Stimulated activated CD4-positive, alpha-beta T cell treated with anti-CD3 and anti-CD28 coated beads, Interleukin-1b, Interleukin-23, amount 100 ng/mL, for 24 hours (primary cell): ENCODE measurements at regions not wholly inside any gene's neighbourhood (a gene's known extent, or its start where the extent isn't known, plus 50 kb on each side); places are given as distances from the start of the nearest gene placed in this dataset.

Experiments used
- DNase-seq, 4 experiments: peaks; one replicate each; pipeline ENCODE4 v3.0.0-alpha.2; 2020; ENCODE audit warnings: low read depth in 4 of 4, low spot score in 1 of 4

DNA sequence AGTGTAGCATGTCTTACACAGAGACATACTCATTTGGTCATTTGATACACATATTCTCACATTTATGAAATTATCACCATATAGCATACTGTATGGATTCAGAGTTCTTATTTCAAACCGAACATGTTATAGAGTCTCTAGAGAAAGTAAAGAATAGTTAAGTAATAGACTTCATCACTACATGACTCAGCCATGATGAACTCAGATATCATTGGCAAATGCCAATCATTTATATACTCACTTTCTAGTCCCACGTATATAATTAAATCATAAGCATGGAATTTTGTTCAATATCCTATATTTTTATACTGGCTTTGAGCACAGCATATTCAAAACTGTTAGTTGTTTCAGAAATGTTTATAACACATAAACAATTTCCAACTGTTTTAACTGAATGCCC lies 749.9 kb downstream of the HACE1 start:
- no peak for DNase-seq

DNA sequence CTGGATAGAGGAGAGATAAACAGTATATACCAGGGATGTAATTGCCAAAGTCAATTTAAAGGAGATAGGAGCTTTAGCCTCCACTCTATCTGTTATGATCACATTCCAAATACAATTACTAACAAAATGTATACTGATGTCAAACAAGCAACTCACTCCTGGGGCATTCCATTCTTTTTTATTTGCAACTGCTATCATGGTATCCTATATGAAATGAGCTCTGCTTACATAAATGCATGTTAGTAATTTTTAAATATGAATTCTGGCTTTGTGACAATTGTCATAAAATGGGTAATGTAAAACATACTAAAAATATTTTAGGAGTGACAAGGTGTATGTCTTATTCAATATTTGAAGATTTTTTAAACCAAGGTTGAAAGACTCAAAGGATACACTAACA lies 751.1 kb downstream of the HACE1 start:
- no peak for DNase-seq

DNA sequence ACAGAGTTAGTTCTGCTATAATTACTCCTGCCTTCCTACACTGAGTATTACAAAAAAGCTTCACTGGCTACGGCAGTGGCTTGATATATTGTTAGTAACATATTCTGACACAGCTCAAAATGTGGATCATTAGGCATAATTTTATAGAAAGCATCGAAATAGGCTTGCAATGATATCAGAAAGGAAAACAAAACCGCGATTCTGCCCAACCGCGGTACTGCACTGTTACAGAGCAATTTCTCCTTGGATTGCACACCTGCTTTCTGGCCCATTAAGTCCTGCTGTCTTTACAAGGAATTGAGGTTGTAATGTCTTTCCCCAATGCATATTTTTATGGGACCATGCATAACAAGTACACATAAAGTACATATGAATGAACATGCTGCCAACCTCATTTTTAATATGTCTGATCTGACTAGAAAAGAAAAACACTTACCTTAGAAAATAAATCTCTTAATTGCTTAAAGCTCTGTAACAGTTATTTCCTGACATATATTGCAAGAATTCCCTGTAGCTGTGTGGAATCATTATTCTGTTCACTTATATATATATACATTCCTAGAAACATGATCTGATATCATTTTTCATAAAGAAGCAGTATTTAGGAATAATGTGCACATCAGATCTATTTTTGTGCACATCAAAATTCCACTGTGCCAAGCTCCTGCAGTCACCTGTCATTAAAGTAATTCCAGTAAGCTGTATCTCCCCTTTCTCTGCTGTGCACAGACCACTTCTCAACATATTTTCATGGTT lies 763.9 kb downstream of the HACE1 start:
- DNase-seq = no peak

DNA sequence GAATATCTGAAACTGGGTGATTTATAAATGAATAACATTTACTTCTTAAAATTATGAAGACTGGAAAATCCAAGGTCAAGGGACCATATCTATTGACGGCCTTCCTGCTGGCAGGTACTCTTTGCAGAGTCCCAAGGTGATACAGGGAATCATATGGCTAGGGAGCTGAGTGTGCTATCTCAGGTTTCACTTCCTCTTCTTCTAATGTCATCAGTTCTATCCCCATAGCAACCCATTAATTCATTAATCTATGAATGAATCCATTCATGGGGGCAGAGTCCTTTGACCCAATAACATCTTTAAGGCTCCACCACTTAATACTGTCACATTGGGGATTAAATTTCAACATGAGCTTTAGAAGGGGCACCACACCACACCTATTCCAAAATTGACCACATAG lies 772.0 kb downstream of the HACE1 start:
- DNase-seq = no peak

DNA sequence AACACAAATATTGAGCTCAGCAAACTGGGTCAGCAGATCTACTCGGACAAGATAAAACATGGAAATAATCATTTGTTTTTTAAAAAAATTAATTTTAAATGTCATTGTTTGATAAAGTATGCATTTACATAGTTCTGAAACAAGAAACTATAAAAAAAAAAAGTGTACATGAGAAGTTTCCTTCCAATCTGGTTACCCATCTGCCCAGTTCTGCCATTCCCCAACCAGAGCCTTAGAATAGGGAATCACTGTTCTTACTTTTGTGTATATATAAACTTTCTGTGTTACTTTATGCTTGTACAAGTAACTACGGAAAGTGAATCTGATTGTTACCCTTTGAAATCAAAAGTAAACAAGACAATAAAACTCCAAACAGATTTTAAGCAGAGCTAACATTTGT lies 791.4 kb downstream of the HACE1 start:
- DNase-seq = no peak

DNA sequence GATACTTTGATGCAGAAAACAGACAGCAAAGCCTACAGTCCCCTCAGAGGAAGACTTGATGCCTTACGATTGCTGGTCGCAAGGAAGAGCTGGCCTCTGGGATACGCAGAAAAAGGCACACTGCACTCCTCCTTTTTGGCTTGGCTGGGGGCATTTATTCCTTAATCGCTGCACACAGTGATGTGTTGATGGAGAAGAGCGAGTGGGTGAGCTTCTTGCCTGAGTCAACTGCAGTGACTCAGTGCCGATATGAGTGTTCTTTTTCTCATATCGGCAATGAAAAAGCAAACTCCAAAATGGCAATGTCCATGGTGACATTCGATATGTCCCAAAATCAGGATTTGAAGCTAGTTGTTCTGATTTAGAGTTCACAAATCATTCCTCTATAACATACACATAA lies 794.8 kb downstream of the HACE1 start:
- no peak for DNase-seq

DNA sequence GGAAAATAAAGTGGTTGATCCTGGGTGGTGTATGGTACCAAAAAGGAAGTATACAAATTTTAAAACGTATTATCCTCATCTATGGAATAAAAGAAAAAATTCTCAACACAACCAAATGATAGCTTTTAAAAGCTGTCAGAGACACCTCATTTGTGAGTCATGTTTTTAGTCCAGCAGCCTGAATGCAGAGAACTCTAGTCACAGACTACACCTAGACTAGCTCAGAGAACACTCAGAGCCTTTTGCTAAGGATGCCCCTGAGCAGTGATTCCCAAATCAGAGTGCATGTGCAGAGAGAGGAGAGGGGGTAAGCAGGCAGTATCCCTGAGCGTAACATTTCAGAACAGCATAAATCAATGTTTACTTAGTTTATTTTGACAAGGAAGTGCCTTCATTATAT lies 809.3 kb downstream of the HACE1 start:
- no peak for DNase-seq

DNA sequence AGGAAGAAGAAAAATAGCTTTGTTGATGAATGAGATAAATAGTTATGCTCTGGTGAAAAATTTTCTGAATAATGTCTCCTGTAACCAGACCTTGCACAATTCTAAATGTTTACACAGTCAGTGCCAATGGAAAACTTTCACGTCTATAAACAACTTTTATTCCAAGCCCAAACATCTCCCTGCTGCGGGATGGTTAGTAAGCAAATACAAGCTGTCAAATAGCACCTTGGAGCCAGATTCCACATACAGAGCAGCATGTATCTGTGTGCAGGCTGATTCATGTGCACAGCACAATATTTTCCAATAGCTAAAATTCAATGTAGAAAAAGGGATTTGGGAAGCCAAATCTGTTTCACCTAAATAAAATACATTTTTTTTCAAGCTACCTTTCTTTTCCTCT lies 813.3 kb downstream of the HACE1 start:
- no peak for DNase-seq

DNA sequence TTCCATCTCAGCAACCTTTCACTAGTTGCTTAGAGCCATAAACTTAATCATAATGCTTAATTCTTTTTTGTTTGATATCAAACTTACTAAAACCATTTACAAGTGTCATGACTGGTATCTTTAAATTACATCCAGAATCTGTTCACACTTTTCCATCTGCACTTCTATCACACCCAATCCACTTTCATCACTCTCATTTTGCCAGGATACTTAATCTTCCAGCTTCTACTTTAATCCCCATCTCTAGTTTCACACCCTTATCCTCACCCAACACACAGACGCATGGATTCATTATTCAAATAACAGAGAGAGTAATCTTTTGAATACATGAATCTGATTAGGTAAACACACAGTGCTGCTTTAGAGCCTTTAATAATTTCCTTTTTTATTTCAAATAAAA lies 828.4 kb downstream of the HACE1 start:
- no peak for DNase-seq

DNA sequence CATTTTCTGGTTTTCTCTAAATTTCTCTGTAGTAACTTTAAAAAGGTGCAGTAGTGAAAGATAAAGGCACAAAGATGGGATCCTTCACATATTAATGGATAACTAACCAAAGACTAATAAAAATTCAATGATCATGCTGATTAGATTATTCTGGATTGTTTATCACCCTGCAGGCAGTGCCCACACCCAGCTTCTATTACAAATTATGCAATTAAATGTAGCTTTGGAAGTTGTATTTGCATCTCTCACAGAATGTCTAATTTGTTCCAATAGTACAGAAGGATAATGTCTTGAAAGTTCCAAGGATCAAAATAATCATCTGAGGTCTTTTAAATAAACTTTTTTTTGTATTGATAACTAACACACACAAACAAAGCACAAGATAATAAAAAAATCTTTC lies 837.6 kb downstream of the HACE1 start:
- DNase-seq = no peak

DNA sequence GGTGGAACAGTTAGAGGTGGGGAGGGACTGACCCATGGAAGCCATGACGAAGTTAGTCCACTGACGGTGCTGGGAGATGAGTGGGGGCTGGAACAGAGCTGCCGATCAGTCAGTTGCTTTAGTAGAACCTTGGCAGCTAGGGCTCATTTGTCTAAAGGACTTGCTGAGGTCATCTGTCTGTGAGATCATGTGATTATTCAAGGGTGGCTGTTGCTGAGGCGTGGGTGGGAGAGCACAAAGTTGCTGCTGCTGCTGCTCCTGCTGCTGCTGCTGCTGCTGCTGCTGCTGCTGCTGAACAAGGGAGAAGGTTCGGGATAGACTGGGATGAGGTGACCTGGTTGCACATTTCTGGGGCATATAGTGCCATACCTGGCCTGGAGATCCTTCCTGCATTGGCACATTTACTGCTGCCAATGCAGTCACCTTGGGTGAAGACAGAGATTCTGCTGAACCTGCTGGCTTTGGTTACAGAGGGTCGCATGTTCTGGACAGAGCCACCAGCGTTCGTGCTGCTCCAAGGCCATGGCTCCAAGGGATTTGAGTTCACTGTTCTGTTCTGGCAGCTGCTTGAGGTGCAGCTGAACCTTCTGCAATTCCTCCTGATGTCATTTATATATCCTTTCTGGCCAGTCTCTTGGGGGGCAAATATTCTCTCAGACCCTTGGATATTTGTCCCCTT lies 840.5 kb downstream of the HACE1 start:
- DNase-seq = no peak

DNA sequence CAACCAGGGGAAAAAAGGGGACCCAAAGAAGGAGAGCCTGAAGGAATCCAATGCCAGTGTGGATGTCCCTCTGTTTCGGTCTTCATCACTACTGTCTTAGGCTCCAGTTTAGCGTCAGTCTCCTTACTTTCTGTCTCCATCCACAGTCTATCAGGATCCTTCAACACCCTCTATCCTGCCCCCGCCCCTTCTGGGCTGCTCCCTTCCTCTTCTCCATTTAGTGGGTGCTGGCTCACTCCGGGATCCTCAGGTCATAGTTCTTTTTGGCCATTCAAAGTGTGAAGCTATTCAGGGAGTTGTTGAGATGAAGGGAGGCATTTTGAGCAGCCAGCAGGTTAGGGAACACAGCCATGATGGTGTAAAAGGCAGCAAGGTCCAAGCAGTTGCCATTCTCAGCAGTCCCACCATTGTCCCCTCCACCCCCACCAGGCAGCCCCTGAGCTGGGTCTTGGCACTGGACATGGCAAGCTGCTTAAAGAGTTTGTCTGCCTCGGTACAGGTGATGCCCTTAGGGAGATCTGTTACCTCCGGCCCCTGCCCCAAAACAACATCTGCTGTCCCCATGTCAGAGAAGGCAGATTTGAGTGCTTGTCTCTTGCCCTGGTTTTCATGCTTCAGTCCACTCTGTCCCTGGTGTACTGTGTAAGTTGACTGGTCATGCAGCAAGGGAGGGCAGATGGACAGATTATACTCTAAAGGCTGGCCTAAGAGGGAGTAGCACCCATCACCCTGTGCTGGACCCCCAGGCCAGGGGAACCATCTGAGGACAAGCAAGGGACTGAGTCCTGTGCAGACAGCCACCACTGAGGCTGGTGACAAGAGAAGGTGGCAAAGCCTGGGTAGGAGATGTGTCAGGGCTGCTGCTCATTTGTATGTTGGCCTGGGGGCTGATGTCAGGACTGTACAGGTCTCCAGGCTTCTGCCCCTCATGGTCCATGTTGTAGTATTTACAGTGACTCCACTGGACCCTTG lies 842.0 kb downstream of the HACE1 start:
- no peak for DNase-seq

DNA sequence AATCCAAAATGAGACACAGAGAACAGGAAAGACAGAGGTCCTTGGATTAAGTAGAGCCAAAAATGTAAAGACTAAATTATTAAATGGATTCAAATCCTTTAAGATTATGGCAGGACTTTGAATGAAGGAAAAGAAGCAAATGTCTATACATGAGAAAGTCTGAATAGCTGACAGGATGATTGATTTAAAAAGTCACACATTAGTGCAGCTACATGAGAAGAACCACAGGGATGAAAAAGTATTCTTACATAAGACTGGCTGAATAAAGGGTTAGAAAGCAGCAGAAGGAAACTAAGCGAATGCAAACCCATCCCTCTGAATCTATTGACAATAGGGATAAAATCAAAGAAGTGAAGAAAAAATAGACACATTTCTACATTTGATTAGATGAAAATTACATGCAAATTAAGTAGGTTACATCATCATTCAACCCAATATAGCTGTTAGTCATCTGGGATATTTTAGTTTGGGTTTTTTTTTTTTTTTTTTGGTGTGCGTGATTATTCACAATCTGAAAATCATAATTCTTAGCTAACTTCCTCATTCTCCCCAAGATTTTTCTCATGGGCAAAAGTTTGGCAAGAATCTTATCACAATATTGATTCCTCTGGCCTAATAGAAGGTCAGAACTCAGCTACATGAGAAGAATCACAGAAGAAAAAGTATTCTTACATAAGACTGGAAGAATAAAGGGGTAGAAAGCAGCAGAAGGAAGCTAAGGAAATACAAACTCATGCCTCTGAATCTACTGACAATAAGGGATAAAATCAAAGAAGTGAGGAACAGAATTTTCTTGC lies 845.4 kb downstream of the HACE1 start:
- DNase-seq = no peak

DNA sequence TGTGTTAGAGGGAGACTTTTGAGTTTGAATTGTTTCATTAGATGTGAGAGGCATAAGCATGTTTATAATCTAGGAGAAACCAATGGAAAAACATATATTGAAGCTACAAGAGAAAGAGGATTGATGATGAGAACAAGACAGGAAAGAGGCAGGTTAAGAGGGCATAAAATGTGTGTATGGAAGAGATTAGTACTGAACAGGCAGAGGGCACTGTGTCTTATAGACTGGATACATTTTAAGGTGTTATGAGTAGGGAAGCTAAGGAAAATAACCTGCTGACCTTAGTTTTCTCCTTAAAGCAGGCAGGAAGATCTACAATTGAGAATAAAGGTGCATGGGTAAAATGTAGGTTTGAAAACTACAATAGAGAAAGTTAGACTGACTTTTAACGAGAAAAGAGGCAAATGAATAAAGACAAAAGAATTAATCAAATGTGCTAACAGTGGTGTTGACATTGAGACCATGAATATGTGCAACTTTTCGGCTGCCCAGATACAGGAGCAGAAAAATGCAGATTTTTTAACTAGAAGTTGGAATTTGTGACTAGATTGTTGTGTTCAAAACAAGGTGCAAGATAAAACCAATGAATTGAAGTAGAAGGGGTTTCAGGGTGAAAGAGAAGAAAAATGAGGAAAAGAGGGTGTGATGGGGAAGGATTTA lies 846.3 kb downstream of the HACE1 start:
- DNase-seq = no peak

DNA sequence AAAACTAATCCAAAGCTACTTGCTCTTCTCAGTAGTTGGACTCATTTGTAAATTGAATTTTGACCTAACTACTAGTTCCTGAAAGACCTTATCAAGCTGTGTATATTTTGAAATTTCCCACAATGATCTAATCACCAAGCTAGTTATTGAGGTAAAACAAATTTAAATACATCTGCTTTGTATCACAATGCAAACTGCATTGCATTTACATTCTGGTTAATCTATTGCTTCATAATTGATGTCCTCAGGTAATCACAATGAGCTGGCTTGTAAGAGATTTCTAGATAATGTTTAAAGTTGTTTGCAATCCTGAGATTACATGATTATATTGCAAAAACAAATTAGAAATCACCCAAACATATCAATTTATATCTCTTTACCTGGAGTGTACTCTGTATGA lies 848.8 kb downstream of the HACE1 start:
- no peak for DNase-seq

DNA sequence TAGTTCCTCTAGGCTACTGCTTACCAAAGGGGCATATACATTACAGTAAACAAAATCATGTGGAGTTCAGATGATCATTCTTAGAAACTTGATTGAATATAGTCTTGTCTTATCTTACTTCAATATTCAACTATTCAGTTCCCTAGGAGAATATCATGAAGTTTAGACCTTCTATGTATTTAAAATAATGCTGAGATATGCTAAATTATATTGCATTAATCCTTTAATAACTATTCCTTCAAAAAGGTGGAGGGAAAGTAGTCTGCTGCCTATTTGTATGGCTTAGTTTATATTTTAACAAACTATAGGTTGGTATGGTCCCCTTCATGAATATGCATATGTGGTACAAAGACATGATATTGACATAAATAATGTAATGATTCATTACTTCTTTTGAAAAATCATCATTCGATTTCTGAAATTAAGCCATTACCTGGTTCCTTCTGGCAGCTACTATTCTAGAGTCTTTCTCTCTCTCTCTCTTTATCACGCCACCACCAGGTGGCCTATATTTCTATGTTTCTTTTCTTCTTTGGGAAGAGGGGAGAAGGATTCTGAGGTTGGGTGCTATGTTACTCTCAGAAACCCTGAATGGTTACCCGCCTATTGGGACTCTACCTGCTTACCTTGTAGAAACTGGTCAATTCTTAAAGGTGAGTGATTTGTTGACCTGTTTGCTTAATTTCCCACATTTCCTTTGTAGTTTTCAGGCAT lies 855.8 kb downstream of the HACE1 start:
- DNase-seq = no peak

DNA sequence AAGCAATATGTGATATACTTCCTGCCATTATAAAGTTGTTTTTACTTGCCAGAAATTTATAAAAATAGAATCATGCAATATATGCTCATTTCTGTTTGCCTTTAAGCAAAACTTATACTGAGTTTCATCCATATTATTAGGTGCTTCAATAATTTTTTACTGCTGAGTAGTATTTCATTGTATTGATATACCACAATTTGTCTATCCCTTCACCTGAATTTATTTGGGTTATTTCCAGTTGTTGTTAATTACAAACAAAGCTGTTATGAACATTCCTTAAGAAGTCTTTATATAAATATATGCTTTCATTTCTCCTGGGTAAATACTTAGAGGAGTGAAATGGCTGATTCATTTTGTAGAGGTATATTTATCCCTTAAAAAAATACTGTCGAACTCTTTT lies 864.1 kb downstream of the HACE1 start:
- DNase-seq = no peak

DNA sequence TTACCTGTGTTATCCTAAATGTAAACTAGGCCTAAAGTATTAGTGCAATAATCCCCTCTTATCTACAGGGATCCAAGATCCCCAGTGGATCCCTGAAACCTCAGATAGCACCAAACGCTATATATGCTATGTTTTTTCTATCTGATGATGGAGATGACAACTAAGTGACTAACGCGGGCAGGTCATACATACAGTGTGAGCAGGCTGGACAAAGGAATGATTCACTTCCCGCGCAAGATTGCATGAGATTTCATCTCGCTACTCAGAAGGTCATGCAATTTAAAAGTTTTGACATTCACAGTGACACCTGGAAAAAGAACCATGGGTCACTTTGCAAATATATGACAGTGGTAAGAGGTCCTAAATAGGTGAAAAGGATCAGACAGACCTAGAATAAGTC lies 875.9 kb downstream of the HACE1 start:
- no peak for DNase-seq

DNA sequence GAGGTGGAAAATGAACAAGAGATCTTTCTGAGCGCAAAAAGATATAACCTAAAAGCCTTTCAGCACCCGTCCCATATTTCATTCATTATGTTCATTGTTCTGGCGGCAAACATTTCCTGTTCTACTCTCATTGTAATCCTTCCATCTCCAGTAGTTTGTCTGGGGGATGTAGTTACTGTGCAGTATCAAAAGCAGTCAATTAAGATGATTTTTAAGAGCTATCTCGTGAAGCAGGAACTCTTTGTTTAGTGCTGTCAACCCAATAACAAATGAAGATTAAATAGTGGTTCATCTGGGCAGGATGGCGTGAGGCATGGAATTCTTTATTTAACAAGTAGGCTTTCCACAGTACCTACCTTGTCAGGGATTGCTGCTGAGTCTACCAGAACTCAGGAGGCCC lies 876.7 kb downstream of the HACE1 start:
- no peak for DNase-seq

DNA sequence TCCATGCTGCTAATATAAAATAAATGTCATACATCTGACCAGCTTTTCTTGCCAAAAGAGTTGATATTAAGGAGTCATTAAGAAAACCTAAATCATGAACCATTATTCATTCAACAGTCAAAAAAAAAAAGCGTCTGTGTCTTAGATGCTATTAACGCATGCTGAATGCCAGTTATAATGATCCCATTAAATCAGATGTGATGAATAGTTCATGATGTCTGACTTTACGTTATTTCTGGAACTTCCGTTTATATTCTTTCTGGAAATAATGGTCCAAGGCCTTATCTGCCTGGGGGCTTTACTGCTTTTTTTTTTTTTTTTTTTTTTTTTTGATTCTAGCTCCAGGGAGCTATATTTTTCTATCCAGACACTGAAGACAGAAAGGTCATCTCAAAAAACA lies 877.1 kb downstream of the HACE1 start:
- DNase-seq = no peak
